HG03521 (cell line): ENCODE measurements at regions not wholly inside any gene's neighbourhood (a gene's known extent, or its start where the extent isn't known, plus 50 kb on each side); places are given as distances from the start of the nearest gene placed in this dataset.

Experiments
- ATAC-seq: cut with Tn5 transposase; IDR thresholded peaks from one replicate; pipeline ENCODE4 v1.9.1; 2021; ENCODE audit warnings: mild to moderate bottlenecking, moderate library complexity; ENCODE audit not compliant: unreplicated experiment

DNA sequence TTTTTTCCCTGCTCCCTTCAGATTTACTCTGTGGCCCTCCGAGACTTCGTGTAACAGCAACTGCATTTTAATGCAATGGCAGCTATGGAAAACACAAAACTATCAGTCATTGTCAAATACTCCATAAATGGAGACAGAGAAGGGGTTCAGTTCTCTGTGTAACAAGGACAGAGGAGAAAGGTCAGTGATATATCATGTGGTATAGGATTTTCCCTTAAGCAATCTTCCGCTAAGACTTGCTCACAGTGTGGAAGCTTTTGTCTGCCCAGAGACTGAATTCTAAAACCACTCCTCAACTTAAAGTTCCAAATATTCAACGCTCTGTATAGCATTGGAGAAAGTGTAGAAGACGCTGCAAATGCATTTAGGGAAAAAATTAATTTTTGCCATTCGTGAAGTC is 111.3 kb upstream of the EDNRB start:
- ATAC-seq, result no peak

DNA sequence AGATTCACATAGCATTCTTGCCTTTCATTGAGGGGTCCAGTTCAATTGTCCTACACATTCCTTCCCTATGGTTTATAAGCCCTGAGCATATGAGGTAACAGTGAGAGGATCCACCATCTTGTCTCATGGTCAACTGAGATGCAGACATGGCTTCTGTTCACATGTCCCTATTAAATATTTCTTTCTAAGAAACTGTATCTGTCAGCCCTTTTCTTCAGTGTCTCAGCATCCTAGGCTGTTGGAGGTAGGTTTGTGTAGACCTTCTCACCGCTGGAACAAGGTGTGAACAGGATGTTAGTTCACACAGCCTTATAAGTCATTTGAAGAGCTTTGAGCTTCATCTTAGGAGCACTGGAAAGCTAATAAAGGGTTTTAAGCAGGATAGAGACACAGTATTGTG is 110.3 kb upstream of the EDNRB start:
- no peak for ATAC-seq

DNA sequence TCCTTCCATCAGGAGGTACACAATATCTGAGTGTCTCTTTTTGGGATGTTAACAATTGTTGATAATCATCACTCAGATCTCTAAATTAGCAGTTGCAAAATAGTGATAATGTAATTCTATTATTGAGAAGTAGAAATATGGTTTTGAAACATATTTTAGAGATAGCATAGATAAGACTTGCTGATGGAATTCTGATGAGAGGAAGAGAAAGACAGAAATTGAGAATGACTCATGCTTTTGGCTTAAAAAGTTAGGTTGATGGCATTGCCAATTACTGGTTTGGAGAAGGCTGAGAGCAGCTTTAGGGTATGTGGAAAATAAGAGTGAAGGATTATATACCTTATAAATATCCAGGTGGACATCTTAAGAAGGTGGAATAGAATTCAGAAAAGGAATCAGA is 106.4 kb upstream of the EDNRB start:
- ATAC-seq, result no peak

DNA sequence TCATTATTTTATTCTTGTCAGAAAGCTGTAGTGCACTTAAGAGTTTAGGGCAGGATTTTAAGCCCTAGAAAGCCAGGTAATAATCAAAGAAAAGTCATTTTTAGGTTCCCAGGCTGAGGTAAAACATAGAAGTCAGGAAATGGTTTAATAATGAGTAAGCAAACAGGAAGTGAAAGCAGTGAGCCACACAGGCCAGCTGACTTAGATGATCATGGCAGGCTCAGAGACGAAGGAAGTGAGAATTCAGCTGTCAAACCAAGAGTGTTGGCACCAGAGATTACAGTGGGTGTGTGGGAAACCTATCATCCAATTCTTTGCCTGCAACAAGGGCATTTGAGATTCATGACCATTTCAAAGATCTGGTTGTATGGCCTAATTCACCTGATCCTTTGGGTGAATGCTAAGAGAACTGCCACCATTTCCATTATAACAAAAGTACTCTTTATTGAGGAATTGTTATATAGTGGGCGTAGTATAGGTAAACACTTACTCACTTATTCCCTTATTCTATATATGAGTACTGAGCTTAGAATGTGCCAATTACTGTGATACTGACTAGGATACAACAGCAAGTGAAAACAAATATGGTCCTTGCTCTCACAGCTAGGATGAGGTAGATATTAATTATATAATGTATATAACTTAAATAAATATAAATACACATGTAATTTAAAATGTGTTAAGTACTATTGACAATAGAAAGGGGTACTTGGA is 103.7 kb upstream of the EDNRB start:
- peak; percentile 100 for ATAC-seq

DNA sequence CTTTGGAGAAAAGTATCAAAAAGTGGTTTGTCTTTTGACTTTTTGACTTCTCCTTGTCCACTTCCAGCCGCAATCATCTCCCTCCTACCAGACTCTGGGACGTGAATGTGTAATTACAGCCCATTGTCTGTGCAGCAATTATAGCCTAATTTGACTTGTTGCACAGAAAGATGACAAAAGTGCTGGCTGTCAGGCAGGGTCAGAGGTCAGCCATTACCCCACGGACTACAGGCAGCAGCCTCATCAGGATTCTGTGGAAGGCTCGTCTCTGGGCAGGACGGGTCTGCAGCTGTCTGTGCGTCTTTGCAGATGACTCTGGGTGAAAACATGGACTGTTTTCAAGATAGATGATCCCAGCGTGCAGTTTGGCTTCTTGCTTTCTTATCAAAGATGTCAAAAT is 102.2 kb upstream of the EDNRB start:
- ATAC-seq, result no peak

DNA sequence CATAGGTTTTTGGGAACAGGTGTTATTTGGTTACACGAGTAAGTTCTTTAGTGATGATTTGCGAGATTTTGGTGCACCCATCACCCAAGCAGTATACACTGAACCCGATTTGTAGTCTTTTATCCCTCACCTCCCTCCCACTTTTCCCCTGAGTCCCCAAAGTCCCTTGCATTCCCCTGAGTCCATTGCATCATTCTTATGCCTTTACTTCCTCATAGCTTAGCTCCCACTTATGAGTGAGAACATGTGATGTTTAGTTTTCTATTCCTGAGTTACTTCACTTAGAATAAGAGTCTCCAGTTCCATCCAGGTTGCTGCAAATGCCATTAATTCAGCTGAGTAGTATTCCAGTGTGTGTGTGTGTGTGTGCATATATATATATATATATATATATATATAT is 97.2 kb upstream of the EDNRB start:
- ATAC-seq, result no peak

DNA sequence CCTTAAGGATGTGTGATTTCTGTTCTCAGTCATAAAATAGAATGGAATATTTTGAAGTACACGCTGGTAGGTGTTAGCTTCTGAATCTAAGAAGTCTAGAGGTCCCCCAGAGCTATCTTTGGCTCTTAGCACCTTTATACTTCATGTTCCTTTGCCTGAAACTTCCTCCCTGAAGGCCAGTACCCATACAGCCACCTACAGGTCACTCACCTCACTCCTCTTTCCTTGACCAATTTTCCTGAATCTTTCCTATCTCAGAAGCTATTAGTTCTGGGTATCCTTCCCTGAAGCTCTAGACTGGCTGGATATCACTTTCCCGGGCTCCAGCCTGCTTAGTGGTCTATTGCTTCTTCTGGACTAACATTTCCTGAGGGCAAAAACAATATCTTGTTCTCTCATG is 93.4 kb upstream of the EDNRB start:
- no peak for ATAC-seq

DNA sequence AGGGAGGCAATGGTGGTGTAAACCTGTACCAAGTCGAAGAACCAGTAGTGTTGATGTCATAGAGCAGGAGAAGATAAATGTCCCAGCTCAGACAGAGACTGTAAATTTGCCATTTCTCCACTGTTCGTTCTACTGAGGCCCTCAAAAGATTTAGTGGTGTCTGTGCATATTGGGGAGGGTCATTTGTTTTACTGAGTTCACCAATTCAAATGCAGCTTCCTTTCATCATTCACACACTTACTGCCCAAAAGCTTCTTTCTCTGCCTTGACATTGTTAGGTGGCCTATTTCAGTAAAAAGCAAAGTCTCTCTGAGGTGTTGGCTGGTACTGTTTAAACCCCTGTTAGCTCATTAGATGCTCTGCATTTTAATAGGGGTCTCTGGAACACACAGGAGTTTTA is 86.2 kb upstream of the EDNRB start:
- no peak for ATAC-seq

DNA sequence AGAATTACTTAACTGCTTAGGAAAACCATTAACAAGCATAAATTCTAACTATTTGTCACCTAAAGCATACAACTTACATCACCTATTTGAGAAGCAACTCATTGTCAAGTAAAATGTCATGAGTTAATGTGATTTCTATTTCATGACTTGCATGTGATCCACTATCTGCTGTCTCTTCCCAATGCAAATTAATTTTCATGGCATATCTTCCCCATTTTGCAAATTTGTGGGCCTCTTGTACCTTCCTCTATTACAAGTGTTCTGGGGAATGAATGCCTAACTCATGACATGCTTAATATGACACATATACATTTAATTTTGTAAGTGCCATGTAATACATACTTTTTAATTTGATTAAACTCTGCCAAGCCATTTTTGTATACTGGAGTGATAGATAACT is 81.1 kb upstream of the EDNRB start:
- no peak for ATAC-seq

DNA sequence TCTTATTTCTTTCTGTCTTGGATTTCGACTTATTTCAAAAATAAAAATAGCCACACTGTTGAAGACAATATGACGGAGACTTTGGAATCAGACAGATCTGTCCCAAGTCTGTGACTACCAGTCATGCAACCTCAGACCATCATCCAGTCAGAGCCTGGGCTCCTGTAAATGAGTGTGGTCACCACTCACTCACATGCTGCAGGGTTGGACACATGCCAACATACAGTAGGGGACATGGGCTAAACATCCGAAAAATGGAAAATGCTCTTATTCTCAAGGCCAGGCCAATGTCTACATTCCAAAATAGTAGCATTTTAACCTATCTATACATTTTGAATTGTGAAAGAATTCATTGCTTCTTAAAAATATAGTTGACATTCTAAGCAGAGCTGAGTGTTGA is 75.5 kb upstream of the EDNRB start:
- no peak for ATAC-seq

DNA sequence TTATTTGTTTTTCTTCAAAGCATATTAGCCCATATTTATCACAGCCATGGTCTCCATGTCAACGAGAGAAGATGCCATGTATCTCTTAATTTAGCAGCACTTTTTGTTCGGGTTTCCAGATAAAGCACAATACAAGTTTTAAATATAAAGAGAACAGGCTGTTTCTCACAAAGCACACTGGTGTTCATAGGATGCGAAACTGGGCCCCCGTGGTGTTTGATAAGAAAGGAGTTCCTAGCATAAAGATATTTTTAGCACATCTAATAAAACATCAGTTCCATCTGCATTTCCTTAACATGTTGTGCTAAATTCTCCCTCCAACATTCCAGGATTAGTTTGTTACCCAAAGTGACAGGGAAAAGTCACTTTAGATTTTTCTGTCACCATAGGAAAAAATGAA is 72.4 kb upstream of the EDNRB start:
- ATAC-seq, result no peak

DNA sequence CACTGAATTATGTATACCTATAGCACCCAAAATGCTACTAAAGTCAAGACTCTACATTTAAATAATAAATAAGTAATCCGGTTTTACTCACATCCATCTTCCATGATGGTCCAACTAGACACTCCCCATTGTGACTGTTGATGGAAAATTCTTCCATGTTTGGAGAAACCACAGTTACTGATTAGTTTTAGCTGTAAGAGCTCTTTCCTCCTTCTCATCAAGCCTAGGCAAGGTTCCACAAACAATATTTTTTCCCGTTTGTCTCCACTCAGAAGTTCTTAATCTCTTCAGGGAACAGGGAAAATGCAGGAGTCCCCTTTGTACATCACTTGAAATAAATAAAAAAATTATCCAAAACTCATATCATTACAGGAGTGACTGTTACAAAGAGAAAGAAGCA is 70.7 kb upstream of the EDNRB start:
- no peak for ATAC-seq

DNA sequence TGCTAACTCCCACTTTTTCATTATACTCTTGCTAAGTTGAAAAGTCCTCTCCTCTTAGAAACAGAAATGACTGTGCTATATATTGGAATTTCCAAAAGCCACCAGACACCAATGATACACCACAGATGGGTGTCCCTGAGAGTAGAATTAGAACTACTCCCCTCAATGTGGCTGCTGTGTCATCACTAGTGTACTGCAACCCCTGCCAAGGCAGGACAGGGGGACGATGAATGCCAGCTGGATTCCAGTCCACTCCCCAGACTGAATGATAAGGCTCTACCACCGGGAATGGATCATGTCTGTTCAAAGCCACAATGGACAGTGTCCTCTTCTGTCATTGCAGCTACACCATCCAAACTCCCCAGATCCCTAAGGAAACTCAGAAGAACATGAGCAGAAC is 69.7 kb upstream of the EDNRB start:
- no peak for ATAC-seq

DNA sequence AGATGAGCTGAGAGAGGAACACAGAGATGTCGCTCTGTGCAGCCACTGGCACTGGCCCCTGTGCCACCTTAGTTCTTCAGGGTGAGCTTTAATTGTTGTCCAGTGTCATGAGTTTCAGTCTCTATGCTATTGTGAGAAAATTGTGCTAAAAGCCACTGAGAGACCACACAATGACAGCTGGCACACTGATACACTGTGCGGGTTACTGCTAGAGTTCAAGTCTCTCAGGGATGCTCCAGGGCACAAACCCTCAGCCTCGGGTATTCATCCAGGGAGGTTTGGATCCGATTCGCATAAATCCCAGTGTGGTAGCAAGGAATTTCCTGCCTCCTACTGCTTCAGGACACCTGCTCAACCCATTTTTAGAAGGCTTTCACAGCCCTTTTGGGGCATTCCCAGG is 68.1 kb upstream of the EDNRB start:
- ATAC-seq, result no peak

DNA sequence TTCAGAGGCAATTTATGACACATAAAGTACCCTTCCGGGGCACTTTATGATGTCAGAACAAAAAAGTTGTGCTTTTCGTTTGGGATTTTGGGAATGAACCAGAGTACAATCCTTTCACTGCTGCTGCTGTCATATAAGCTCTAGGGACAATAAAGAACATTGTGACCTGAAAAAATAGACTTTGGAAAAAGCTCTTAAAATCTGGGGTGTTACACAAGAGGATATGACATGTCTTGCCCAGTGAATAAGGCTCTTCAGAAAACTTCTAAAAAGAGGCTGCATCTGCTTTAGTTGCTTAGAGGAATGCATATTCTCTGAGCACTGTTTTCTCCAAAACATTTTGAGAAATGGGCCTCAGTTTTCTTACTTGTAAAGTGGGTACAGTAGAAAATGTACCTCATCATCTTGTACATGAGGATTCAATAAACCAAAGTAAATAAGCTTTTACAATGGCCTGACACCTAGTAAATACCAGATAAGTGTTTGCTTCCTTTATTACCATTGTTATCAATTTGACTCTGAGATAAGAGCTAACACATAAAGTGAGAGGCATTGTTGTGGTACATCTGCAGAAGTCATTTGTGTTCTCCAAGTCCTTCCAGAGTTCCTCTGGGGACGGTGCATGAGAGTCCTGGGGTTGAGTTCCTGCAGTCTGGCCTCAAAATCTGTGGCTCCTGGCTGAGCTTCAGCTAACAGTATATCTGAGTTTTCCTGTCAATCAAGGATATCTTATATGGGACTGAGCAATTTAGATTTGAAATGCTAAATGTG is 67.4 kb upstream of the EDNRB start:
- ATAC-seq, result no peak

DNA sequence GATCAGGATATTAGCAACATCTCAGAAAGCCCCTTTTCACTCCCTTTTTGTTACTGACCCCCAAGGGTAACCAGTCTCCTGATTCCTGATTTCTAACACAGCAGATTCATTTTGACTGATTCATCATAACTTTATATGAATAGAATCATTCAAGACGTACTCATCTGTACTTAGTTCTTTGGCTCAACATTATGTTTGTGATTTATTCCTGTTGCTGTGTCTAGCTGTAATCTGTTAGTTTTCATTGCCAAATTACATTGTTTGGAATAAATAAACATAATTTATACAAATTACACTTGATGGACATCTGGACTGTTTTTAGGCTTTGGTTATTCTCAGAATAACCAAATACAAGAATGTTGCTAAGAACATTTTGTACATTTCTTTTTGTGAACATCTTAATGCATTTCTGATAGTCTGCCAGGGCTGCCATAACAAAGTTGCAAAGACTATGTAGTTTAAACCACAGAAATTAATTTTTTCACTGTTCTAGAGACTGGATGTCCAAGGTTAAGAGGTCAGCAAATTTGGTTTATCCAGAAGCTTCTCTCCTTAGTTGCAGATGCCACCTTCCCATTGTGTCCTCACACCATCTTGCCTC is 62.8 kb upstream of the EDNRB start:
- no peak for ATAC-seq

DNA sequence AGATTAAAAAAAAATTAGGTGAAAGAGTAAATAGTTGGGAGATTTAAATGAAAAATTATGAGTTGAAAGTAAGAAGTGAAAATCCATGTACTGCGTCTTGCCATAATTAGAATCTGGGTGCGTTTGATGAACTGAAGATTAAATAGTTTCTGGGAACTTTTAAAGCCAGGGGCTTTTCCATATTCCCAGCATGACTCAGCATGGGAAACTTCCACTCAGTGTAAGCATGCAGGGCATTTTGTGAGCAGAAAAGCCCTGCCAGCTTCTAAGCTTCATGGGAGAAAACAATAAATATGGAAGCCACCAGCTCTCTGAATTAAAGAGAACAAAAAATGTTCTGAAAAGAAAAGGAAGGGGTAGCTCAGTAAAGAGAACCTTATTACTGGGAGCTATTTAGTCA is 62.0 kb upstream of the EDNRB start:
- ATAC-seq, result no peak

DNA sequence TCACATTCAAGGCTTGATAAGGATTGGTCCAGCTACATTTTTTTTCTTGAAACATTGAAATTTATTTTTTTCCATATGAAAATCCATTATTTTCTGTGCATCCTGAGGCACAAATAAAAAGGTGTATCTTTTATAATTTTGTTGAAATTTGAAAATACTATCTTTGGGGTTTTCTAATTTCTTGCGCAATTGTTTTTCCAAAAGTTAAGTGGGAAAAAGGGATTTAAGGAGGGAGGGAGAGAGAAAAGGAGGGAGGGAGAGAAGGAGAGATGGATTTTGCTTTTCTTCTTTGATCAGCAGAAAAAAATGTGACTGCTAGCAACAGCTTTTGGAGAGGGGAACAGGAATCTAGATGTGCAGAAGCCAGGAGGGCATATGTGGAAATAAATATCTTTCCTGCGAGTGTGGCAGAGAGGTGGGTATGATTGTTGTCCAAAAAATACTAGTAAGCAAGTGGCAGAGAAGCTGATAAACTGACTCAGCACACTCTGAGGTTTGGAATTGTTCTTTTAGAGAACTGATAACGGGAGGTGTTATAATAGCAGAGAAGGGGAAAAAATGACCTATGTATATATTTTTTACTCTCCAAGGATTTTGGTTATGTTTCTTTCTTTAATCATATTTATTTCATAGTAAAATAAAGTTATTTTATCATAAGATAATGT is 61.2 kb upstream of the EDNRB start:
- ATAC-seq, result no peak

DNA sequence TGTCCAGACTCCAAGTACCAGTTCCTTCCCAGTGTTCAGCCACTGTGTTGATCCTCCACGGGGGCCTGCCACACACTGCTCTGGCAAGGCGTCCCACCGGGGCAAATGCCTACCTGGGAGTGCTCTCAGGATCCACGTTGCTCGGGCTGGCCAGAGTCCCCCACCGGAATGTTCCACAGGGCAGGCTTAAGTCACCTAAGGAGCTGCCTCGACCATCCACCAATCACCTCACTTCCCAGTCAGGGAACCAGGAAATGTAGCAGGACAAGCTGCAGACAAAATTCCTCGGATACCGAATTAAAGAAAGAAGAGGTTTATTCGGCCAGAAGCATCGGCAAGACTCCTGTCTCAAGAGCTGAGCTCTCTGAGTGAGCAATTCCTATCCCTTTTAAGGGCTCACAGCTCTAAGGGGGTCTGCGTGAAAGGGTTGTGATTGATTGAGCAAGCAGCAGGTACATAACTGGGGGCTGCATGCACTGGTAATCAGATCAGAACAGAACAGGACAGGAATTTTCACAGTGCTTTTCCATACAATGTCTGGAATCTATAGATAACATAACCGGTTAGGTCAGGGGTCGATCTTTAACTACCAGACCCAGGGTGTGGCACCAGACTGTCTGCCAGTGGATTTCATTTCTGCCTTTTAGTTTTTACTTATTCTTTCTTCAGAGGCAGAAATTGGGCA is 56.9 kb upstream of the EDNRB start:
- ATAC-seq, result no peak

DNA sequence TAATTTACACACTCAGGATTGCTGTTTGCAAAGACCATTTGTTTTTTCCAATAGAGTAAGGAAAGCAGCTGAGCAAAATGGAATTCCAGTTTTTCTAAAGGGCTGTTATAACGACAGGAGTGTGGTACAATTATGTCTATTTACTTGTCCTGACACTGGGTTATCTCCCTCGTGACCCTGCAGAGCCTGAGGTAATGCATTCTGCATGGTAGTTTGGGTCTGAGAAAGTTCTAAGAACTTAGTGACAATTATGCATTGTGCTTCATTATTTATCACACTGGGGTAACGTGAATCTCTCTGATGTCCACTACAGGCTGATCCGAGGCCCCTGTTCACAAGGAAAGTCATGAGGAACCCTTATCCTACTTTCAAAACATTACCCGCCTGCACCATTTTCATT is 50.7 kb upstream of the EDNRB start:
- ATAC-seq, result no peak
